SK-N-DZ (cell line): ENCODE measurements at regions not wholly inside any gene's neighbourhood (a gene's known extent, or its start where the extent isn't known, plus 50 kb on each side); places are given as distances from the start of the nearest gene placed in this dataset.
"Not testable (repeated sequence)": the region's sequence is repeated elsewhere in the genome, so short reads cannot be mapped to it uniquely, and the experiment has no call there.

Experiments used
- DNase-seq: peaks from one replicate; pipeline ENCODE4 v3.0.0-alpha.2; 2015; ENCODE audit warnings: low spot score

- DNase-seq: no peak
These were observed 483.6 kb downstream of the PCDH20 start for GRCh38 chr13:60931858-60932546.

GRCh38 chr13:60925686-60926085 is 490.0 kb downstream of the PCDH20 start:
- DNase-seq: no peak

GRCh38 chr13:60924856-60925255 is 490.8 kb downstream of the PCDH20 start:
- no peak for DNase-seq

GRCh38 chr13:60922576-60923231 is 492.9 kb downstream of the PCDH20 start:
- DNase-seq: no peak

DNA sequence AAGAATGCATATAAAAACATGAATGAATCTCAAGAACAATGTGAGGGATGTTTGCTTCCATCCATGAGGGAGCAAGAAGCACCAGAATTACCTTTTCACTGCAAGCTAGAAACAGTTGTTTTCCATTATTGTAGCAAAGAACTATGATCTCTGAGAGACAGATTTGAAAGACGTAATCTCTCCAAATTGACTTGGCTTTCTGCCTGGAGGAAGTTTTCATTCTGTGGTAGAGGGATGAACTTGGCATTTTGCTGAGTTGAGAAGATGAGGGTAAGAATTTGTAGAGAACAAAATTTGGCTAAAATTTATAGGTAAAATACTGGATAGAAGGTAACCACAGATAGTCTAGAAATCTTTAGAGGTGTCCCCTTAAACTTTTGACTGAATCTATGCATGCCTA is 496.8 kb downstream of the TDRD3 start:
- DNase-seq: no peak

GRCh38 chr13:60887711-60888110 is 490.7 kb downstream of the TDRD3 start:
- DNase-seq: no peak

DNA sequence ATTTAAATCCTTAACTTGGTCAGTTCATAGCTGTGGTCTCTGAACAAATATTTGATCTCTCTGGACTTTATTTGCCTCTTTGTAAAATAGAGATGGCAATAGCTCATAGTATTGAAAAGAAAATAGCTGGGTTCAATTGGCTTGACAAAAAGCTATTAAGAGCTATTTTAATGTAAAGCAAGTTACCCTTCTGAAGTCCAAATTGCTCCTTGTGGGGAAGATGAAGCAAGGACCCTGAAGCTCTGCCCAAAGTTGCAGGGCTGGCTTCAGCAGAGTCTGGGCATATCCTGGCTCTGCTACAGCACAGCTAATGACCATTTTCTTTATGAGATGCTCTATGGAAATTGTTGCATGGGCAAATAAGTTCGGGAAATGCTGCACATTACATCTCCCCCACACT is 484.5 kb downstream of the TDRD3 start:
- DNase-seq: no peak

DNA sequence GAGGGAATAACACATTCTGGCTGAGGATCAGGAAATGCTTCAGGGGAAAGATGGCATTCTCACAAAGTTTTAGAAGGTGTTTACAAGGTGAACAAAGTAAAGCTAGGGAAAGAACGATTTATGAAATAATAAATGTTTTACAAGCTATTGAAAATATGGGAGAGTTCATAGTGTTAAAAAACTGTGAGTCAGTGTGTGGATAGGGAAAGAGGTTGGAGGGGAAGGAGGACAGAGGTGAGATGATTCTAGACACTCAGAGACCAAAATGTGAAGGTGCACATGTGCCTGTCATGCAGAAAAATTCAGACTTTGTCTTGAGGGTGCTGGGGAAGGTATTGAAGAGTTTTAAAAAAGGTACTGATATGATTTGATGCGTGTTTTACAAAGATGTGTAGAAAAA is 476.1 kb downstream of the TDRD3 start:
- DNase-seq: no peak

GRCh38 chr13:60869941-60870613 is 473.1 kb downstream of the TDRD3 start:
- no peak for DNase-seq

DNA sequence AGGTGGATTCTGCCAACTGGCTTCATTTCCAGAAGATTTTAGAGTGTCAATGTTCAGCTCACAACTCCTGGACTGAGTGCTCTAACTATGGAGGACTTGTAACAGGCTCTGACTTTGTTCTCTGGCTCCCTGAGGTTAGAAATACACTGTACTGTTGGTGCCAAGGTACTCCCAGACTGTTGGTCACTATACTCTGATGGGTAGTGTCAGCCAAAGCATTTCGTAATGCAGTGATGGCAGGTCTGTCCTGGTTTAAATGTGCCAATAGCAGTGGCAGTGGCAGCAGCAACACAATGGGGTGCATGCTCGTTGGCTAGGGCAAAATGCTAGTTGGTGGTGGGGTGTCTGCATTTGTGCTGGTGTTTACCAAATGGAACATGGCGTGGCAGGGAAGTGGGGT is 472.2 kb downstream of the TDRD3 start:
- no peak for DNase-seq

DNA sequence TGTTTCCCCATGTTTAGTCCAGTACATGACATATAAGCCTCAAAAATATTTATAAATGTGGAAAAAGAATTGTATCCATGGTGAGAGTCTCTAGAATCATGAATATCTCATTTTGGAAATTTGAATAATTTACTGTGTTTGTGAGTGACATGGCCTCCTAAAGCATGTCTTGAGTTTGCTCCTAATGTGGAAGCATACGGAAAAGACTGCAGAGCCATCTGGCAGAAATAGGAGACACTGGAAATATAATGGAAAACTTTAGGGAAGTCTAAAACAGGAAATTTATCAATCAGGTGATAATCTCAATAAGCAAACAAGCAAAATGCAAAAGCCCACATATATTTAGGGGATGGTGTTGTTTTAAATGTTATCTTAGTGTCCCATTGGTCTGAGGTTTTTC is 465.0 kb downstream of the TDRD3 start:
- no peak for DNase-seq

DNA sequence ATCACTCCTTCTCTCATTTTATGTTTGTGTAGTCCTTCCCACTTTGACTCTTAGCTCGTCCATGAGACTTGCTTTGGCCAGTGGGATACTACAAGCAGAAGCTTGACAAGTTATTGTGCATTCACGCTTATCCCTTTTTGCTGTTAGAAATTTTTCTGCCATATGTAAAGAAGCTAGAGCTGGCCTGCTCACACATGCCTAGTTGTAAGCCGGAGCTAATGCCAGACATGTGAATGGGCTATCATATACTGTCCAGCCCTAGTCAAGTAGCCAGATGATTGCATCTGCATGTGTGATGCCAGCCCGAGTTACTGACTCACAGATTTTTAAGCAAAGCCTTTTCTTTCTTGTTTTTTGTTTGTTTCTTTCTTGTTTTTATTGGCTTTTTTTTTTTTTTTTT is 460.7 kb downstream of the TDRD3 start:
- DNase-seq: no peak

DNA sequence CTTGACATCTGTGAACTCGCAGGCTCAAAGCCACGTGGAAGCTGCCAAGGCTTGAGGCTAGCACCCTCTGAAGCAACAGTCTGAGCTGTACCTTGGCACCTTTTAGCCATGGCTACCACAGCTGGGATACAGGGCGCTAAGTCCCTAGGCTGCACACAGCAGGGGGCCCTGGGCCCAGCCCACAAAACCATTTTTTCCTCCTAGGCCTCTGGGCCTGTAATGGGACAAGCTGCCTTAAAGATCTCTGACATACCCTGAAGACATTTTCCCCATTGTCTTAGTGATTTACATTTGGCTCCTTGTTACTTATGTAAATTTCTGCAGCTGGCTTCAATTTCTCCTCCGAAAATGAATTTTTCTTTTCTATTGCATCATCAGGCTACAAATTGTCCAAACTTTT is 455.9 kb downstream of the TDRD3 start:
- DNase-seq: no peak

- no peak for DNase-seq
These were observed 454.4 kb downstream of the TDRD3 start for GRCh38 chr13:60851378-60851777.

- DNase-seq: no peak
These were observed 453.5 kb downstream of the TDRD3 start for GRCh38 chr13:60850526-60850925.

DNA sequence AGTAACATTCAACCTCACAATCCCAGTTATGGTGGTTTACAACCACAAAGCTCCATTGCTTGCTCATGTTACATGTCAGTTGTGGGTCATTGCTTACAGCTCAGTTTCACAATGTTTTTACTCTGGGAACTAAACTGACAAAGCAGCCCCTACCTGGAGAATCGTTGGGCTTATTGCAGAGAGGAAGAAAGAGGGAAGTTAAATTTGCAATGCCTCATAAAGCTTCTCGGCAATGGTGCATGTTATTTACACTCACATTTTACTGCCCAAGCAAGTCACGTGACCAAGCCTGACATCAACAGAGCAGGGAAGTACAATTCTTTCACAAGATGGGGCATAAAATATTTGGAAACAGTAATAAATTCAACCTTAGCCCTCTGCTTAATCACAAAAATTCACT is 441.6 kb downstream of the TDRD3 start:
- no peak for DNase-seq

- no peak for DNase-seq
These were observed 440.8 kb downstream of the TDRD3 start for GRCh38 chr13:60837806-60838205.

GRCh38 chr13:60836821-60837220 is 439.8 kb downstream of the TDRD3 start:
- DNase-seq: no peak

GRCh38 chr13:60811581-60811980 is 414.6 kb downstream of the TDRD3 start:
- DNase-seq: no peak

- not testable (repeated sequence) for DNase-seq
These were observed 408.6 kb downstream of the TDRD3 start for GRCh38 chr13:60805640-60806039.

DNA sequence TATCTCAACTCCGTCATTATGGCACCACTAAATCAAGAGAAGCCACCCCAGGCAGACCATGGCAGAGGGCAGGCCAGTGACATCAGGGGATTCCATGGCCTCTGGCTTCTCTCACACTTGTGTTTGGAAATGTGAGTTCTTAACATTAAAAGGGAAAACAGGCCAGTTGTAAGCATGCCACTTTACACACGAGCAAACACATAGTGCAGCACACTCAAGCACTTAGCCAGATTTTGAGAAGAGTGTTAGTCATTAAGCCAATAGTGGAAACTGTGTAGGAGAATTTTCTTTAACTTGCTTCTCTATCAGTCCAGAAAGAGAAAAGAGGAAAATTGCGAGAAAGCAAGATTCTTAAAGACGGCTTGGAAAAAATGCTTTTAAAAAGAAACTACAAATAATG is 401.5 kb downstream of the TDRD3 start:
- no peak for DNase-seq

- no peak for DNase-seq
These were observed 400.1 kb downstream of the TDRD3 start for GRCh38 chr13:60797112-60797511.

DNA sequence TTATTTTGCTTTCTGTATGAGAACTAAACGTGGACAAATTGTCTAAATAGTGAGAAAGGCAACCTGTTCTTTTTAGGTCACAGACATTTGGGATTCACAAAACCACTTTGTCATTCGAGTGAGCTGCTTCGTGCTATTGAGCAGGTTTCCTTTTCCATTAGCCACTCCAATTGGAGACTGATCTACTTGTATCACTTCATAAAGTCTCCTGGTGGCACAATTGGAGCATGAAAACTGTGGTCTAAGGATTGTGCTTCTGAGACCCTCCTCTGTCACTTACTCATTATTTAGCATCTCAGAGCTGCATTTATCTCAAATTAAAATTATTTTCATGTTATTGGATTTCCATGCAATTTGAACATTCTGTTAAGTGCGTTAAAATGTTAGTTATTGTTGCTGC is 397.7 kb downstream of the TDRD3 start:
- DNase-seq: no peak
